CD4-positive, alpha-beta T cell treated with Interleukin-15 for 4 hours (primary cell): ENCODE measurements at regions not wholly inside any gene's neighbourhood (a gene's known extent, or its start where the extent isn't known, plus 50 kb on each side); places are given as distances from the start of the nearest gene placed in this dataset.

ENCODE experiments used
- DNase-seq: peaks from one replicate; pipeline ENCODE4 v3.0.0-alpha.2; 2020; ENCODE audit warnings: low spot score

DNA sequence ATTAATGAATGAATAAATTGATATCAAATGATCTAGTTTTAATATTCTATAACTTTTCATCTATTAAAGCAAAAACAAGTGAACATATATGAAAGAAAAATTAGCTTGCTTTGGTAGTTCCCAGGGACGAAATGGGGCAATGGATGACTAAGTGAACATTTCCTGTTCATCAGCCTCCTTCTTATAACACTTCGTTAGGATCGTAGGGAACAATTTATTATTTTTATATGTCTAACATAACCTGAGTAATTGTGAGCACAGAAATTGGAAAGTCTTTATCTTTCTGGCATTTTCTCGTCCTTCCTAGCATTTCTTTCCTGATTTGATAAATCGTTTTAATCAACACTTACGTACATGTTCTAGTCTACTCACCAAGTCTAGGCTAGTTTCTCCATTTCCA lies 59.1 kb upstream of the PPP1R3C start:
- DNase-seq = no peak

DNA sequence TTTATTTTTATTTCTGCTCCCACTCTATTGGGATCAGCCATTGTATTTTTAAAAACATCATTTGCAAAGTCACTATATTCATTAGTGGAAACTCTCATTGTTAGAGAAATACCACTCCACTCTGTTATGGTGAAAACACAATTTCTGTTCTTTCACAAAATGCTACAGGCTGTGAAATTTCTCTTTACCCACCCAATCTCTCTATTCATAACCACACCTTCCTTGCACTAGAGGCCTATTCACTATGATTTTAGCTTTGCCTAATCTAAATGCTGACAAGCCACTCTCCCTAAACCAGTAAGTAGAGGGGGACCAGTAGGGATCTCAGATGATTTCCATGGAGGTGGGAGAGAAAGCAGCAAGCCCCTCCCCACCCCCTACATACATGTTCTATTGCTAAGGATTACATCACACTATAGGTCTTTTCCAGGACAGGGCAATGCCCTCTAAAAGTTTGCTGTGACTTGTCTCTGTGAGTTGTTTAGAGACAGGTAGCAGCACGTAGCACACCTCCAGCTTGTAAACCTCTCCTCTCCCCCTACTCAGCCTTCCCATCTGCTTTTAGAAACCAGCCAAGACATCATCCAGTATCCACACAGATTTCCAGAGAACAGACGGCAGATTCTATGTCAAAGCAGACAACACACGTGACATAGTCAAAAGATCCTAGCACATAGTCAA lies 58.3 kb upstream of the PPP1R3C start:
- DNase-seq = no peak

DNA sequence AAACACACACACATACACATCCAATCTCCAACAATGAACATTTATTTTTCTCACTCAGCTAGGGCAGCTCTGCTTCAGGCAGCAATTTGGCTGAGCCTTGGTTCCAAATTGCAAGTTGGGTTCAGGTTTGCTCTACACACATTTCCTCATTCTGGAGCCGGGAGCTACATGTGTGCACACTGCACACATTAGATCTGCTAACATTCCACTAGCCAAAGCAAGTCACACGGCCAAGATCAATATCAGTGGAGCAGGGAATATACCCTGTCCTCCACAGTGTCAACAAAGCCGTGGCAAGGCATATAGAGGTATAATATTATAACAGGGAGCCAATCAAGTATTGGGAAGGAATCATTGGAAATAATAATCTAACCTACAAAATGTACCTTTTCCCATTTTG lies 57.5 kb upstream of the PPP1R3C start:
- no peak for DNase-seq

DNA sequence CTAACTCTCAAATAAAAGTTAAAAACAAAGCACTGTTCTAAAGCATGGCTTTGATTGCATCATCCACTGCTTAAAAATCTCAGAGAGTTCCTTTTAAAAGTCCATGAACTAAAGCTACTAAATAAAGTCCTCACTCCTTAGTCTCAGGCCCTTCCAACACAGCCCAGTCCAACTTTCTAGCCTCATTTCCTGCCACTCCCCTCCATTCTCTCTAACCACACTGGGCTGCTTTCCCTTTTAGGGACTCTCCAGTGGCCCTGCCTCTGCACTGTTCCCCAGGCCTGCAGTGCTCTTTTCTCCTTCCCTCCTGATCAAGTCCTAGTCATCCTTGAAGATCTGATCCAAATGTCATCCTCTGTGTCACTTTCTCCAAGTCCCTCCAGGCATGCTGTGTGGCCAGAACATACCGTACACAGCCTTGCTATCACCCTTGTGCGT lies 56.9 kb upstream of the PPP1R3C start:
- no peak for DNase-seq

DNA sequence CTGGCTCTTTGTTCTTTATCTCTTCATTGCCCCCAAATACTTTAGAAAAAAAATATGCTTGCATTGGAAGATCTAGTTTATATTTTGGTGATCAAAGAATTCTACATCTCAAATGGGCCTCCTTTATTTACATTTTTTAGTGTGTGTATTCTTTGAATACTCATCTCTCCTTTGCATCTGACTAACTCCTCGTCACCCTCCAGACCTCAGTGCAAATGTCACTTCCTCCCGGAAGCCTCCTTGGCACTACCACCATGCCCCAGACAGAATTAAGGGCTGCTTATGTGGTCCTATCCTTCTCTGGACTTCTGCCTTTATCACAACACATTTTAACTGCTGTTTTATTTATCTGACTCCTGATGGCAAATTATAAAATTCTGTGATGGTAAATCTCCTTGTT lies 52.0 kb upstream of the PPP1R3C start:
- DNase-seq = no peak

DNA sequence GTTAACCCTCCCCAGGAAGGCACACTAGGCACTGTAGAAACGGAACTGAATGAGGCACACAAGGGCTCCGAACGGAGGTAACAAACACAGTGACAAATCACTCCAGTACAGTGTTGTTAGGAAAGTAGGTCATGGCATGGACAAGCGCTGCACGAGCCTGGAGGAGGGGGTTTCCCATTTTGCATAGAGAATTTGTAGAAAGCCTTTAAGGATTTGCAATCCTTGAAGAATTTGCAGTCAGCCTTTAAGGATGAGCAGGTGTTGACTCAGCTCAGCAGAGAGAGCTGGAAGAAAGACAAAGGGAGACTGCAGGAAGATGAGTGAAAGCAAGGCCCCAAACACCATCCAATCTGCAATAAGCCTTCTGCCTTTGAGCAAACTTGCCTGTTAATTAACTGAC lies 51.1 kb upstream of the PPP1R3C start:
- no peak for DNase-seq

DNA sequence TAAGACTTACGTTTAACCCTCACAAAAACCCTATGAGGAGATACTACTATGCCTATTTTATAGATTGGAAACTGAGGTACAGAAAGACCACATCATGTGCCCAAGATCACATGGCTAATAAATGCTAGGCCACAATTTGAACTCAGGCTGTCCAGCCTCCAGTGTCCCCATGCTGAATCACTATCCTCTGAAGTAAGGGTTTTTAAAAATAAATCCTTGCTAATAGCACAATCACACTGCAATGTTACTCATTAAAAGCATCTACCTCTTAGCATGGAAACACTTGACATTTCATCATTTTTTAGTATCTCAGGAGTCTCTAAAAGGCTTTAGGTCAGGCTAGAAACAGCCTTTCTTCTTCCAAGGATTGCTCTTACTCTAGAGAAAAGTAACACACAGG lies 50.0 kb upstream of the PPP1R3C start:
- DNase-seq = no peak
